ENCODE measurements at regions not wholly inside any gene's neighbourhood (a gene's known extent, or its start where the extent isn't known, plus 50 kb on each side); places are given as distances from the start of the nearest gene placed in this dataset.
"Not testable (repeated sequence)": the region's sequence is repeated elsewhere in the genome, so short reads cannot be mapped to it uniquely, and the experiment has no call there.

DNA sequence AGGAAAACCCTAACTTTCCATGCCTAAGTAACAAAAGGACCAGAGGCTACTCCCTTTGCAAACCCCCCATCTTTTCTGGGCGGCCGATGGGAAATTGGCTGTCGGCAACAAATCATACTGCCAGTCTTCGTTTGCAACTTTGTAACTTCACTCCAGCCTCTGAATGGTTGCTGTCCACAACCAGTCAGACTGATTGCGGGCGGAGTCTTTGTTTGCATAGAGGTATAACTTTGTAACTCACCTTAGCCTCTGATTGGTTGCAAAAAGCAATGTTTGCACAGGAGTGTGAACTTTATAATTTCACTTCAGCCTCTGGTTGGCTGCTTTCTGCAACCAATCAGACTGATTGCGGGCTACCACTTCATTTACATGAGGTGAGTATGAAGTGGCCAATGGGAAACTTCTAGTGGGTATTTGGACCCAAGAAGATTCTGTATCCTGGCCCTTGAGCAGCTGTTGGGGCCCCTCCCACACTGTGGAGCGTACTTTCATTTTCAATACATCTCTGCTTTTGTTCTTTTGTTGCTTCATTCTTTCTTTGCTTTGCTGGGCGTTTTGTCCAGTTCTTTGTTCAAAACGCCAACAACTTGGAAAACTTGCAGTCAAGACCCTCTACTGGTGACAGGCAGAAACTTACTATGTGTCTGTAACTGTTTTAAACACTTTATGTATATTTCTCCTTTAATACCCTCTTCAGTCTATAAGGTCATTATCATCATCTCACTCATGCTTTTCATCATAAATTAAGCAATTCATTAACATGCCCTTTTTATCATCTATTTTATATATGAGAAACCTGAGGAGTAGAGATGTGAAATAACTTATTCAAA, 55.8 kb upstream of the PPP1R12A start:
- DNase-seq: not testable (repeated sequence)

DNA sequence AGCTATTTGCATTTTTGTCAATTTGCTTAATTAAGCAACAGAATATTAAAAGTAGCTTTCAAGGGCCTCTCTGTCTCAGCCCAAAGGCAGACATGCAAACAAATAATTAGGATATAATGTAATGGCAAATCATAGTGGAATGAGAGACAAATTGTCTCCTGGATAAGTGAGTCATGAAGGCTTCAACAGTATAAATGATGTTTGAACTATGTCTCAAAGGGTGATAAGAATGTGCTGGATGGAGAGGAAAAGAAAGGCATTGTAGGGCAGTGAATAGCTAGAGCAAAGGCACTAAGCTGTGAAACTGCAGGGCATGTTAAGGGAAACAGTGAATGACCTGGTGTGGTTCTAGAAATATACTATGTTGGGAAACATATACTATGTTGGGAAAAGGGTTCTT, 53.5 kb upstream of the PPP1R12A start:
- DNase-seq: no peak

DNA sequence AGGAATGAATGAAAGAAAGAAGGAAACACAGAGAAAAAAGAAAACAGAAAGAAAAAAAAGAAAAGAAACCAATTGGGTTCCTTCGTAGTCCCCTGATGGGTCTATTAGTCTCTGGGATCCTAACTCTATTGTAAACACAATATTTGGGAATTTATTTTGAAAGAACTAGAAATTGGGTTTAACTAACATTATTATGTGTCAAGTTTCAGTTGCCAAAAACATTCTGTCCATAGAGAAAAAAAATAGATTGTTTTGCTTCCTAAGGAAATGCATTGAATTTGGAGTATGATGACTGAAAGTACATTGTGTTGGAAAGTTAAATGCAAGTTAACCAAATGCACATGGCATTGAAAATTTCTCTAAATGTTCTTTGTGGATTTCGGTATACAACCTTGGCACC, 52.8 kb upstream of the PPP1R12A start:
- no peak for DNase-seq
